NB4 (cell line): ENCODE measurements at regions not wholly inside any gene's neighbourhood (a gene's known extent, or its start where the extent isn't known, plus 50 kb on each side); places are given as distances from the start of the nearest gene placed in this dataset.
"Not testable (repeated sequence)": the region's sequence is repeated elsewhere in the genome, so short reads cannot be mapped to it uniquely, and the experiment has no call there.

ENCODE experiments used
- DNase-seq: peaks from one replicate; pipeline ENCODE4 v3.0.0; 2010; ENCODE audit warnings: low read depth
- H3K4me3 ChIP-seq: one replicate; pipeline ENCODE4 v1.5.1; 2011; ENCODE audit warnings: mild to moderate bottlenecking, low read depth, low read length, moderate library complexity
- MAX ChIP-seq: IDR thresholded peaks from 2 replicates; pipeline ENCODE4 v1.6.1; 2011; ENCODE audit warnings: low read depth, low read length
- MYC ChIP-seq: IDR thresholded peaks from 2 replicates; pipeline ENCODE4 v1.6.1; 2011; ENCODE audit warnings: low read depth, low read length
- POLR2A ChIP-seq: IDR thresholded peaks from 2 replicates; pipeline ENCODE4 v1.6.1; 2011; ENCODE audit warnings: mild to moderate bottlenecking; ENCODE audit not compliant: insufficient read length; ENCODE audit errors: extremely low read depth
- TF ChIP-seq, protein P1 (sequence below): IDR thresholded peaks from one replicate; pipeline ENCODE4 v1.5.1; 2012; ENCODE audit warnings: low read depth, low read length

DNA sequence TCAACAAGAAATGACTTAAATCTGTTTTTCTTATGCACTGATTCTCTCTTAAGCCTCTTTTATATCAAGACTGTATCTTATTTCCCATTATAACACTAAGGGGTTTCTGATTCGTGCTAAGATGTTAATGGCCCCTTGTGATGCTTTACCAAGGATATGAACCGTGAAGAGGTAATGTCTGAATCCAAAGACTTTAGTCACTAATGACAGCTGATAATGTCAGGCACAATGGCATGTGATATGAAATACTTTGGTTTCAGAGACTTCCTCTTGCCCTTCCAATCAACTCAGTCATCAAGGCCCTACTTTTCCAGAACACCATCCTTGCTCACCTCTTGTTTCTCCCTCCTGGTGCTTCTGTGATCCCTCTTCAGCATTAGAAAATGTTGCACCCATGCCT, 262.8 kb downstream of the KCNE4 start:
- no peak overlapping the region for H3K4me3 ChIP-seq
- TF ChIP-seq, protein P1, sequence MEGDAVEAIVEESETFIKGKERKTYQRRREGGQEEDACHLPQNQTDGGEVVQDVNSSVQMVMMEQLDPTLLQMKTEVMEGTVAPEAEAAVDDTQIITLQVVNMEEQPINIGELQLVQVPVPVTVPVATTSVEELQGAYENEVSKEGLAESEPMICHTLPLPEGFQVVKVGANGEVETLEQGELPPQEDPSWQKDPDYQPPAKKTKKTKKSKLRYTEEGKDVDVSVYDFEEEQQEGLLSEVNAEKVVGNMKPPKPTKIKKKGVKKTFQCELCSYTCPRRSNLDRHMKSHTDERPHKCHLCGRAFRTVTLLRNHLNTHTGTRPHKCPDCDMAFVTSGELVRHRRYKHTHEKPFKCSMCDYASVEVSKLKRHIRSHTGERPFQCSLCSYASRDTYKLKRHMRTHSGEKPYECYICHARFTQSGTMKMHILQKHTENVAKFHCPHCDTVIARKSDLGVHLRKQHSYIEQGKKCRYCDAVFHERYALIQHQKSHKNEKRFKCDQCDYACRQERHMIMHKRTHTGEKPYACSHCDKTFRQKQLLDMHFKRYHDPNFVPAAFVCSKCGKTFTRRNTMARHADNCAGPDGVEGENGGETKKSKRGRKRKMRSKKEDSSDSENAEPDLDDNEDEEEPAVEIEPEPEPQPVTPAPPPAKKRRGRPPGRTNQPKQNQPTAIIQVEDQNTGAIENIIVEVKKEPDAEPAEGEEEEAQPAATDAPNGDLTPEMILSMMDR: no peak
- TF ChIP-seq POLR2A (no peak), MYC (no peak), MAX (no peak)
- DNase-seq: no peak

GRCh38 chr2:223315813-223316212, 263.8 kb downstream of the KCNE4 start:
- DNase-seq: no peak
- H3K4me3 ChIP-seq: no peak overlapping the region
- no peak for TF ChIP-seq MYC
- no peak for TF ChIP-seq MAX
- TF ChIP-seq, protein P1: no peak
- no peak for TF ChIP-seq POLR2A

DNA sequence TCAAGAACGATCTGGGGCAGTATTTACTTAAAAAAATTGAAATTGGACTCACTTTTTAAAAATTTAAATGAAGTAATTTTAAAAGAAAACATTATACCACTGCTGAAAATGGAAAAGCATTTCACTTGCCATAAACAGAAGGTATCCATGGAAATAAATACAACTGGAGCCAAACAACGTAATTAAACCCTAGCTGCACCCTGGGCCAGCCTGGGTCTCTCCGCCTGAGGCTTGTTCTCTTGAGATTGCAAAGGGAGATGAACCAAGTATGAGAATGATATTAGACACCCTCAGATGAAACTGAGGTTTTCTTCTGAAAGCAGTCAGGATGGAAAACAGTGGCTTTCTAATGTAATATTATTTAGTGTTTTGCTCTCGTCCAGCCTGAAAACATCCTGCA, 264.4 kb downstream of the KCNE4 start:
- no peak for TF ChIP-seq POLR2A
- TF ChIP-seq, protein P1: no peak
- no peak for TF ChIP-seq MYC
- no peak for TF ChIP-seq MAX
- H3K4me3 ChIP-seq: no peak overlapping the region
- DNase-seq: no peak

- DNase-seq: no peak
- no peak overlapping the region for H3K4me3 ChIP-seq
- TF ChIP-seq MYC (no peak), POLR2A (no peak), MAX (no peak)
- TF ChIP-seq, protein P1: no peak
Measured at GRCh38 chr2:223319601-223320000, 267.6 kb downstream of the KCNE4 start.

DNA sequence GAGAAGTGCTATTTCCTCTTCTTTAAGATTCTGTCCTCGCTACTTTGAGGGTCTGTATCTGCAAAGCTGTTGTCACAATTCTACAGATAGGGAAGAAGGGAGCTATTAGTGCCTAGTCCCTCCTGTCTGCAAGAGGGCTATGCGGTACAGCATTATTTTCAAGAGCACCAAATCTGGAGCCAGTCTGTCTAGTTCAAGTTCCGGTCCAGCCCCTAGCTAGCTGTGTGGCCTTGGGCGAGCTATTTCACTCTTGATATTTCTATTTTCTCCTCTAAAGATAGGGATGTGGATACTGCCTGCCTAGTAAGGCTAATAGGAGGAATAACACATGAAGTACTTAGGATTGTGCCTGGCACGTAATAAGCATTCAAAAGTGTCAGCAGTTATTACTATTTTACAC, 272.4 kb downstream of the KCNE4 start:
- no peak for TF ChIP-seq MYC
- TF ChIP-seq, protein P1: no peak
- no peak for TF ChIP-seq MAX
- TF ChIP-seq POLR2A: no peak

GRCh38 chr2:223328578-223328977, 273.6 kb downstream of the SCG2 start:
- TF ChIP-seq, protein P1: no peak
- TF ChIP-seq POLR2A: no peak
- DNase-seq: no peak
- H3K4me3 ChIP-seq: no peak overlapping the region

More for the DNA sequence above, 272.4 kb downstream of the KCNE4 start:
- H3K4me3 ChIP-seq: no peak overlapping the region
- DNase-seq: no peak

GRCh38 chr2:223330747-223331146, 271.4 kb downstream of the SCG2 start:
- not testable (repeated sequence) for H3K4me3 ChIP-seq, DNase-seq
